Ishikawa (cell line): ENCODE measurements at regions not wholly inside any gene's neighbourhood (a gene's known extent, or its start where the extent isn't known, plus 50 kb on each side); places are given as distances from the start of the nearest gene placed in this dataset.

ENCODE experiments used
- CREB1 ChIP-seq: IDR thresholded peaks from 2 replicates; pipeline ENCODE4 v1.6.1; 2012; ENCODE audit warnings: low read depth
- EGR1 ChIP-seq: IDR thresholded peaks from 2 replicates; pipeline ENCODE4 v1.6.1; 2012
- EP300 ChIP-seq: IDR thresholded peaks from 2 replicates; pipeline ENCODE4 v1.6.1; 2012; ENCODE audit warnings: borderline replicate concordance
- FOXM1 ChIP-seq: IDR thresholded peaks from 2 replicates; pipeline ENCODE4 v1.6.1; 2012; ENCODE audit warnings: low read depth, borderline replicate concordance
- NFIC ChIP-seq: IDR thresholded peaks from 2 replicates; pipeline ENCODE4 v1.6.1; 2012
- RAD21 ChIP-seq: IDR thresholded peaks from 2 replicates; pipeline ENCODE4 v1.6.1; 2012; ENCODE audit warnings: low read depth
- REST ChIP-seq: IDR thresholded peaks from 2 replicates; pipeline ENCODE4 v1.6.1; 2012; ENCODE audit warnings: low read depth, mild to moderate bottlenecking
- TAF1 ChIP-seq: IDR thresholded peaks from 2 replicates; pipeline ENCODE4 v1.6.1; 2012; ENCODE audit warnings: low read depth, mild to moderate bottlenecking
- TCF12 ChIP-seq: IDR thresholded peaks from 2 replicates; pipeline ENCODE4 v1.6.1; 2012; ENCODE audit warnings: low read depth
- TEAD4 ChIP-seq: IDR thresholded peaks from 2 replicates; pipeline ENCODE4 v1.6.1; 2012
- ZBTB7A ChIP-seq: IDR thresholded peaks from 2 replicates; pipeline ENCODE4 v1.6.1; 2012; ENCODE audit warnings: low read depth
- TF ChIP-seq, protein P1 (sequence below): IDR thresholded peaks from 2 replicates; pipeline ENCODE4 v1.6.1; 2012
- TF ChIP-seq, protein P2 (sequence below): IDR thresholded peaks from 2 replicates; pipeline ENCODE4 v1.6.1; 2012

GRCh38 chr6:155771822-155772221 lies 316.2 kb upstream of the NOX3 start:
- TF ChIP-seq NFIC = no peak
- TF ChIP-seq CREB1 = no peak
- TF ChIP-seq, protein P1, sequence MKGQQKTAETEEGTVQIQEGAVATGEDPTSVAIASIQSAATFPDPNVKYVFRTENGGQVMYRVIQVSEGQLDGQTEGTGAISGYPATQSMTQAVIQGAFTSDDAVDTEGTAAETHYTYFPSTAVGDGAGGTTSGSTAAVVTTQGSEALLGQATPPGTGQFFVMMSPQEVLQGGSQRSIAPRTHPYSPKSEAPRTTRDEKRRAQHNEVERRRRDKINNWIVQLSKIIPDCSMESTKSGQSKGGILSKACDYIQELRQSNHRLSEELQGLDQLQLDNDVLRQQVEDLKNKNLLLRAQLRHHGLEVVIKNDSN = no peak
- TF ChIP-seq RAD21 = no peak
- TF ChIP-seq ZBTB7A = no peak
- no peak for TF ChIP-seq TEAD4
- no peak for TF ChIP-seq EP300
- TF ChIP-seq FOXM1 = no peak
- TF ChIP-seq REST = no peak
- TF ChIP-seq, protein P2, sequence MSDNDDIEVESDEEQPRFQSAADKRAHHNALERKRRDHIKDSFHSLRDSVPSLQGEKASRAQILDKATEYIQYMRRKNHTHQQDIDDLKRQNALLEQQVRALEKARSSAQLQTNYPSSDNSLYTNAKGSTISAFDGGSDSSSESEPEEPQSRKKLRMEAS = no peak
- TF ChIP-seq TAF1 = no peak
- no peak for TF ChIP-seq TCF12
- no peak for TF ChIP-seq EGR1
